KMS-11 (cell line): ENCODE measurements at regions not wholly inside any gene's neighbourhood (a gene's known extent, or its start where the extent isn't known, plus 50 kb on each side); places are given as distances from the start of the nearest gene placed in this dataset.

Experiments used
- H2AFZ ChIP-seq: fragments of 200-600 bp; sonication (generic); 2 replicates; pipeline ENCODE4 v1.6.1; 2016; ENCODE audit warnings: antibody characterized with exemption, mixed run types, low read depth
- H3K27ac ChIP-seq: fragments of 200-600 bp; sonication (generic); 2 replicates; pipeline ENCODE4 v1.6.1; 2016; ENCODE audit warnings: mild to moderate bottlenecking, mixed run types
- H3K27me3 ChIP-seq: fragments of 200-600 bp; sonication (generic); 2 replicates; pipeline ENCODE4 v1.6.1; 2017; ENCODE audit warnings: mild to moderate bottlenecking, low read depth, mixed run types, moderate library complexity; ENCODE audit not compliant: insufficient read depth
- H3K36me3 ChIP-seq: fragments of 200-600 bp; sonication (generic); 2 replicates; pipeline ENCODE4 v1.6.1; 2017; ENCODE audit warnings: mild to moderate bottlenecking, mixed run types; ENCODE audit not compliant: insufficient read depth
- H3K4me1 ChIP-seq: fragments of 200-600 bp; sonication (generic); 2 replicates; pipeline ENCODE4 v1.6.1; 2016; ENCODE audit warnings: mild to moderate bottlenecking, low read depth, mixed run types; ENCODE audit not compliant: poor library complexity, severe bottlenecking
- H3K4me2 ChIP-seq: fragments of 200-600 bp; sonication (generic); 2 replicates; pipeline ENCODE4 v1.7.0; 2016; ENCODE audit warnings: mild to moderate bottlenecking, mixed run types
- H3K4me3 ChIP-seq: fragments of 200-600 bp; sonication (generic); IDR thresholded peaks from 2 replicates; pipeline ENCODE4 v1.6.1; 2017; ENCODE audit warnings: low read depth, low read length, mixed read lengths; ENCODE audit not compliant: insufficient read depth
- H3K79me2 ChIP-seq: fragments of 200-600 bp; sonication (generic); 2 replicates; pipeline ENCODE4 v1.6.1; 2016; ENCODE audit warnings: low read depth, mixed run types; ENCODE audit not compliant: insufficient read depth
- H3K9ac ChIP-seq: fragments of 200-600 bp; sonication (generic); 2 replicates; pipeline ENCODE4 v1.6.1; 2016; ENCODE audit warnings: mild to moderate bottlenecking, mixed run types
- H4K20me1 ChIP-seq: fragments of 200-600 bp; sonication (generic); 2 replicates; pipeline ENCODE4 v1.6.1; 2016; ENCODE audit warnings: mild to moderate bottlenecking, mixed run types; ENCODE audit not compliant: insufficient read depth
- TF ChIP-seq, protein P1 (sequence below): fragments of 200-600 bp; sonication (generic); conservative IDR thresholded peaks from 2 replicates; pipeline ENCODE4 v1.6.1; 2017; ENCODE audit warnings: low read depth, mild to moderate bottlenecking, antibody characterized with exemption, low read length, moderate library complexity, mixed read lengths

DNA sequence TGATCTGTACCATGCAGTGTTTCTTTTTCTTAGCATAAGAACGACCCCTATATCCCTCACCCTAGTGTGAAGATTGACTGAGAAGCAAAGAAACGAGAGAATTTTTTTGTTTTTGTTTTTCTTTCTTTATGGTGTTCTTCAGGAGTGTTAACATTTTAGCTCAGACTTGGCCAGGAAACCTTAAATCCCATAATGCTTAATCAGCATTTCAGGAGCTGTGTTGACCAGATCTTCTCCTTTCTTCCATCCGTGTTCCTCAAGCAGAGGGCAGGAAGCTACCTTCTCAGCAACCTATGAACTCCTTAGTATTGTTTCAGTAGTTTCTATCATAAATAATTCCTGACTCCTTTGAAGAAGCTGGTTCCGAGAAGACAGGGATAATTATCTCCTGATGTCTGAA lies 1501.5 kb downstream of the STIM2 start:
- H3K79me2 ChIP-seq = no peaks in the 10 kb centered on the region
- no peaks in the 10 kb centered on the region for H3K4me1 ChIP-seq
- no peak overlapping the region for H3K4me2 ChIP-seq
- no peak overlapping the region for H2AFZ ChIP-seq
- no peak overlapping the region for H3K9ac ChIP-seq
- no peaks in the 10 kb centered on the region for H4K20me1 ChIP-seq
- H3K27me3 ChIP-seq = no peaks in the 10 kb centered on the region
- TF ChIP-seq, protein P1, sequence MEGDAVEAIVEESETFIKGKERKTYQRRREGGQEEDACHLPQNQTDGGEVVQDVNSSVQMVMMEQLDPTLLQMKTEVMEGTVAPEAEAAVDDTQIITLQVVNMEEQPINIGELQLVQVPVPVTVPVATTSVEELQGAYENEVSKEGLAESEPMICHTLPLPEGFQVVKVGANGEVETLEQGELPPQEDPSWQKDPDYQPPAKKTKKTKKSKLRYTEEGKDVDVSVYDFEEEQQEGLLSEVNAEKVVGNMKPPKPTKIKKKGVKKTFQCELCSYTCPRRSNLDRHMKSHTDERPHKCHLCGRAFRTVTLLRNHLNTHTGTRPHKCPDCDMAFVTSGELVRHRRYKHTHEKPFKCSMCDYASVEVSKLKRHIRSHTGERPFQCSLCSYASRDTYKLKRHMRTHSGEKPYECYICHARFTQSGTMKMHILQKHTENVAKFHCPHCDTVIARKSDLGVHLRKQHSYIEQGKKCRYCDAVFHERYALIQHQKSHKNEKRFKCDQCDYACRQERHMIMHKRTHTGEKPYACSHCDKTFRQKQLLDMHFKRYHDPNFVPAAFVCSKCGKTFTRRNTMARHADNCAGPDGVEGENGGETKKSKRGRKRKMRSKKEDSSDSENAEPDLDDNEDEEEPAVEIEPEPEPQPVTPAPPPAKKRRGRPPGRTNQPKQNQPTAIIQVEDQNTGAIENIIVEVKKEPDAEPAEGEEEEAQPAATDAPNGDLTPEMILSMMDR = no peak
- H3K36me3 ChIP-seq = no peaks in the 10 kb centered on the region
- no peak overlapping the region for H3K4me3 ChIP-seq
- H3K27ac ChIP-seq = no peak overlapping the region

DNA sequence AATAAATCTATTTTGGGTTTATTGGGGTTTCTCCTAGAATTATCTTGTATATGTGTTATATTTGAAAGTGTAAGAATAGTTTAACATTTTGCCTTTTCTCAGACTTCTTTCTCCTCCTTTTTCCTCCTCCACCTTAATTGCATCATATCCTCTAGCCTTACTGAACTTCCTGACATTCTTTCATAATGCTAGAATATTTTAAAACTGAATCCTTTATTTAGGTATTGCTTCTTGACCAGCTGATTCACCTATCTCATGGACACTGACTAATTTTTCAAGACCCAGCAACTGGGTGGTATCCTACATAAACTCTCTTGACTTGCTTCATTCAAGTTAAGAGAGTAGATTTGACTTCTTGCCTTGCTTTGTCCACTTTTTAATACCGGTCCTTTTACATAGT lies 1508.9 kb downstream of the STIM2 start:
- H3K4me1 ChIP-seq = no peaks in the 10 kb centered on the region
- H3K27ac ChIP-seq = no peak overlapping the region
- no peaks in the 10 kb centered on the region for H3K36me3 ChIP-seq
- TF ChIP-seq, protein P1 = no peak
- no peak overlapping the region for H3K9ac ChIP-seq
- no peaks in the 10 kb centered on the region for H3K79me2 ChIP-seq
- no peak overlapping the region for H2AFZ ChIP-seq
- H3K4me2 ChIP-seq = no peak overlapping the region
- H3K27me3 ChIP-seq = no peaks in the 10 kb centered on the region
- H3K4me3 ChIP-seq = no peak overlapping the region
- H4K20me1 ChIP-seq = no peaks in the 10 kb centered on the region

DNA sequence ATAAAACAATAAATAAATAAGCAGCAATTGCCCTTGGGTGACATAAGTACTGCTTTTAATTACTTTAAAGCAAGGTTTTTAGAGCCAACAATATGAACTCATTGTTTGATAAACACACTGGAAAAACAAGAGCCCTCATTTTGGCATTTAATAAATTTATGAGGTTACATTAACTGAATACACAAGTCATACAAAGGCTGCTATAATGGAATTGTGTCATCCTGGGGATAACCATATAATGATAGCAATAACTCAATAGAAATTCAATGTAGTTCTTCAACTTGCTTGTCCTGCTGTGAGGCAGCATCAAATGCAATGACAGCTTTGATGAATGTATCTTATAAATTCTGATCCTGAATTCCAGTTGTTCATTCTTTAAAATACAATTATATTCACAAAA lies 1512.5 kb downstream of the STIM2 start:
- no peak overlapping the region for H3K27ac ChIP-seq
- no peaks in the 10 kb centered on the region for H3K4me1 ChIP-seq
- no peaks in the 10 kb centered on the region for H3K36me3 ChIP-seq
- no peaks in the 10 kb centered on the region for H4K20me1 ChIP-seq
- H3K4me3 ChIP-seq = no peak overlapping the region
- no peaks in the 10 kb centered on the region for H3K27me3 ChIP-seq
- H3K4me2 ChIP-seq = no peak overlapping the region
- H2AFZ ChIP-seq = no peak overlapping the region
- TF ChIP-seq, protein P1 = no peak
- no peak overlapping the region for H3K9ac ChIP-seq
- no peaks in the 10 kb centered on the region for H3K79me2 ChIP-seq

DNA sequence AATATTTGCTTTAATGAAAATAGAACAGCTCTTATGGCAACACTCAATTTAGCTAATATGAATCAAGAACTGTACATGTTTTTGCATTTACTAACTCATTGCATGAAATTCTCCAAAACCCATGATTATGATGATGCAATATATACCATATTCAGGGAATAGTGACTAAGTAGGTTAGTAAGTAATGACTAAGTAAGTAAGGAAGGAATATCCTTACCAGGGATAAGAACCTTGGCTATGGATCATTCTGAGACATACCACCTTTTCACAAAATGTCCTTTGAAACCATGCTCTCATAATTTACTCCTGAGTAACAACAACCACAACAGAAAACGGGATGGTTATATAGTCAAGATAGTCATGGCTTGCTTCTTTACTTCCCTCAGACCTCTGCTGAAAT lies 1513.0 kb downstream of the STIM2 start:
- TF ChIP-seq, protein P1 = no peak
- Histone ChIP-seq H3K27ac (no peak overlapping the region), H3K4me2 (no peak overlapping the region), H3K36me3 (no peaks in the 10 kb centered on the region), H3K4me3 (no peak overlapping the region), H3K27me3 (no peaks in the 10 kb centered on the region), H3K4me1 (no peaks in the 10 kb centered on the region), H4K20me1 (no peaks in the 10 kb centered on the region), H3K79me2 (no peaks in the 10 kb centered on the region), H3K9ac (no peak overlapping the region), H2AFZ (no peak overlapping the region)
